ENCODE measurements at regions not wholly inside any gene's neighbourhood (a gene's known extent, or its start where the extent isn't known, plus 50 kb on each side); places are given as distances from the start of the nearest gene placed in this dataset.

DNA sequence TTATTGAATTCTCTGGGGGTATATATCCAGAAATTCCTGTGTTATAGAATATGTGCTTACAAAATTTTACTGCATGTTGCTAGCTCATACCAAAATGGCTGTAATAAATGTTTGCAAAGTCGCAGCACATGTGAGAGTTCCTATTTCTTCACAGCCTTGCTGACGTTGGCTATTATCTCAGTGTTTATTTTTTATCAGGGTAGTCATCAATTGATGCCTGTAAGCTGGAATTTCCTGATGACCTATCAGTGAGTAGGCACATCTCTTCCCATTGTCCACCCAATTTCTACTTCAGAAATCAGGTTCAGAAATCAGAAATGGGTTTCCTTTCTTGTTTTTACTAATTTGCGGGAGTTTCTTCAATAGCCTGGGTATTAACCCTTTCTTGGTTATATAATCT lies 268.1 kb upstream of the FZD8 start:
- TF ChIP-seq, protein P1, sequence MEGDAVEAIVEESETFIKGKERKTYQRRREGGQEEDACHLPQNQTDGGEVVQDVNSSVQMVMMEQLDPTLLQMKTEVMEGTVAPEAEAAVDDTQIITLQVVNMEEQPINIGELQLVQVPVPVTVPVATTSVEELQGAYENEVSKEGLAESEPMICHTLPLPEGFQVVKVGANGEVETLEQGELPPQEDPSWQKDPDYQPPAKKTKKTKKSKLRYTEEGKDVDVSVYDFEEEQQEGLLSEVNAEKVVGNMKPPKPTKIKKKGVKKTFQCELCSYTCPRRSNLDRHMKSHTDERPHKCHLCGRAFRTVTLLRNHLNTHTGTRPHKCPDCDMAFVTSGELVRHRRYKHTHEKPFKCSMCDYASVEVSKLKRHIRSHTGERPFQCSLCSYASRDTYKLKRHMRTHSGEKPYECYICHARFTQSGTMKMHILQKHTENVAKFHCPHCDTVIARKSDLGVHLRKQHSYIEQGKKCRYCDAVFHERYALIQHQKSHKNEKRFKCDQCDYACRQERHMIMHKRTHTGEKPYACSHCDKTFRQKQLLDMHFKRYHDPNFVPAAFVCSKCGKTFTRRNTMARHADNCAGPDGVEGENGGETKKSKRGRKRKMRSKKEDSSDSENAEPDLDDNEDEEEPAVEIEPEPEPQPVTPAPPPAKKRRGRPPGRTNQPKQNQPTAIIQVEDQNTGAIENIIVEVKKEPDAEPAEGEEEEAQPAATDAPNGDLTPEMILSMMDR (IDR thresholded peaks at IDR 0.05) = no peak
- TF ChIP-seq POLR2A (IDR thresholded peaks at IDR 0.05) = no peak
